ENCODE measurements at regions not wholly inside any gene's neighbourhood (a gene's known extent, or its start where the extent isn't known, plus 50 kb on each side); places are given as distances from the start of the nearest gene placed in this dataset.

DNA sequence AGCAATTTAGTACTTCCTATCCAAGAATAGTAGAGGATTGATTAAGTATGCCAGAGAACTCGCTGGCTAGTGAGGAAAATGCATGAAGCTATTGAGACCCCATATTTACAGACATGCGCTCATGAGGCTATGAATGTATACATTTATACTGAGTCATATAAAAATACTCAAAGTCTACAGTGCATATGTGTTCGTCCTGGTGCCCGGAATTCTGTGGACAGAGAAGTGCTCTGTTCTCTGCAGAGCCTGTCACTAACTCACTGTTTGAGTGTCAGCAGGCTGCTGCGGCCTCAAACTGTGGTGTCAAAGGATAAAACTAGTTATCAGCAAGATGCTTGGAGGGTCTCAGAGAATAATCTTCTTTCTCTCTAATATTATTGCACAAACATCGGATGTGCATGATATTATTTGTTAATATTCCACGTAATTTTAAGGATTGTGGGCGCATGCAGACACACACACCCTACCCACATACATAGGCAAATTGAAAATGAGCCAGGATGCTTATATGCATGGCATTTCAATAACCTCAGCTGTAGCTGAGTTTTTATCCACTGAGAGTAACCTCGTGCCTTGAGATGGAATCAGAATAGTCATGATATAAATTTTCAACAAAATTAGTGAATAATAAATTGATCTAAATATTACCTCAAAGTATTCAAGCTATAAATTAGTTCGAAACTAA, 50.0 kb upstream of the TSC22D2 start:
- Histone ChIP-seq H3K4me3 (no peak overlapping the region), H3K9me3 (no peaks in the 10 kb centered on the region), H3K4me1 (no peaks in the 10 kb centered on the region), H3K36me3 (no peaks in the 10 kb centered on the region), H3K27me3 (no peaks in the 10 kb centered on the region), H3K27ac (no peak overlapping the region)
- TF ChIP-seq, protein P1, sequence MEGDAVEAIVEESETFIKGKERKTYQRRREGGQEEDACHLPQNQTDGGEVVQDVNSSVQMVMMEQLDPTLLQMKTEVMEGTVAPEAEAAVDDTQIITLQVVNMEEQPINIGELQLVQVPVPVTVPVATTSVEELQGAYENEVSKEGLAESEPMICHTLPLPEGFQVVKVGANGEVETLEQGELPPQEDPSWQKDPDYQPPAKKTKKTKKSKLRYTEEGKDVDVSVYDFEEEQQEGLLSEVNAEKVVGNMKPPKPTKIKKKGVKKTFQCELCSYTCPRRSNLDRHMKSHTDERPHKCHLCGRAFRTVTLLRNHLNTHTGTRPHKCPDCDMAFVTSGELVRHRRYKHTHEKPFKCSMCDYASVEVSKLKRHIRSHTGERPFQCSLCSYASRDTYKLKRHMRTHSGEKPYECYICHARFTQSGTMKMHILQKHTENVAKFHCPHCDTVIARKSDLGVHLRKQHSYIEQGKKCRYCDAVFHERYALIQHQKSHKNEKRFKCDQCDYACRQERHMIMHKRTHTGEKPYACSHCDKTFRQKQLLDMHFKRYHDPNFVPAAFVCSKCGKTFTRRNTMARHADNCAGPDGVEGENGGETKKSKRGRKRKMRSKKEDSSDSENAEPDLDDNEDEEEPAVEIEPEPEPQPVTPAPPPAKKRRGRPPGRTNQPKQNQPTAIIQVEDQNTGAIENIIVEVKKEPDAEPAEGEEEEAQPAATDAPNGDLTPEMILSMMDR (IDR thresholded peaks at IDR 0.05) = no peak
- DNase-seq (no peak), ATAC-seq (no peak)
- intact Hi-C loops (cut with DNase I) = no loop called here

DNA sequence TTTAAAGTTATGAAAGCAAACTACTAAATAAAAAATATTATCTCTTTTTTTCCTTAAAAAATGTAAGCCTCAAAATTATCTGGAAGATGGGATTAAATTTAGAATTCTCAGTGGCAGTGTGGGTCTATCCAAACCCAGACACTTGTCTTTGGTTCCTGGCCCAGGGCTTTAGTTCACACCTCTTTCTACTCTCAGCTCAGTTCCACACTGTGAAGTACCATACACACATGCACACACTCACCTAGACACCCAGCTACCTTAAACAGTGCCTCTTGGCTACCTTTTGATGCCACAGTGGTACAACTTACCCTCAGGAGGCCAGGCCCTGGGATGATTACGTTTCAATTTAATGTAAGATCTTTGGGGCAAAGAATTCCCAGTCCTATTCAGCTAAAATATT, 51.0 kb upstream of the TSC22D2 start:
- no peaks in the 10 kb centered on the region for H3K27me3 ChIP-seq
- no peak overlapping the region for H3K27ac ChIP-seq
- intact Hi-C loops (cut with DNase I) = no loop called here
- H3K4me1 ChIP-seq = no peaks in the 10 kb centered on the region
- H3K9me3 ChIP-seq = no peaks in the 10 kb centered on the region
- H3K36me3 ChIP-seq = no peaks in the 10 kb centered on the region
- TF ChIP-seq, protein P1 (IDR thresholded peaks at IDR 0.05) = no peak
- no peak overlapping the region for H3K4me3 ChIP-seq
- DNase-seq (no peak), ATAC-seq (no peak)

DNA sequence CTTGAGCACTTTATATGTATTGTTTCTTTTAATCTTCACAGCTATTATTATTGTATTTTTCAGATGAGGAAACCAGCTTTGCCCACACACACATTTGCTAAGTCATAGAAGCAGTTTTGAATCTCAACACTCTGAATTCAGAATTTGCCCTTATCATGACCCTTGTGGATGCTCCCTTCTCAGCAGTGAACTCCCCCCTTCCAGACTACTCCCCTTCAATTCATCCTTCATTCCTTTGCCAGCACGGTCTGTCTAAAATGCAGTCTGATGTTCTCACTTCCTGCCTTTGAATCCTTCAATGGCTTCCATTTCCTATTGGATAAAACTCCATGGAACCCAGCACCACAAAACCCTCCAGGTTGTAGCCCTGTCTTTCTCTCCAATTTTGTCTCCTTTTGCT, 52.5 kb upstream of the TSC22D2 start:
- no peak for DNase-seq
- no peak for ATAC-seq
- intact Hi-C loops (cut with DNase I) = no loop called here
- H3K36me3 ChIP-seq = no peaks in the 10 kb centered on the region
- H3K9me3 ChIP-seq = no peaks in the 10 kb centered on the region
- H3K27me3 ChIP-seq = no peaks in the 10 kb centered on the region
- H3K27ac ChIP-seq = no peak overlapping the region
- TF ChIP-seq, protein P1 (IDR thresholded peaks at IDR 0.05) = no peak
- no peak overlapping the region for H3K4me3 ChIP-seq
- H3K4me1 ChIP-seq = no peaks in the 10 kb centered on the region

DNA sequence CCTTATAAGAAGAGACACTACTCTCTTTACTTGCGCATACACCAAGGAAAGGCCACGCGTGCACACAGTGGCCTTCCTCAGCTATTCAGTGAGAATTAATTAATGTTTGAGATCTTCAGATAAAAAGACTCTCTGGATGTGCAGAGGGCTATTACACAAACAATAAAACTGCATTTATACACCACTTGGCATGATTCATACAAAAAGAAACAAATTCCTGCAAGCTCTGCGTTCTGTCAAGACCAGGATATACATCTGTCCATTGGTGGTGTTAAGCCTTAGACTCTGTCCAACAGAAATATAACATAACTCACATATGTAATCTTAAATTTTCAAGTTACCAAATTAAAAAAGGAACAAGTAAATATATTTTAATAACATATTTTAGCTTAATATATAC, 55.2 kb upstream of the TSC22D2 start:
- Histone ChIP-seq H3K4me1 (peaks cover 5% of the 10 kb centered on the region), H3K9me3 (no peaks in the 10 kb centered on the region), H3K27ac (no peak overlapping the region), H3K4me3 (no peak overlapping the region), H3K27me3 (no peaks in the 10 kb centered on the region), H3K36me3 (no peaks in the 10 kb centered on the region)
- DNase-seq (no peak), ATAC-seq (no peak)
- TF ChIP-seq, protein P1 (IDR thresholded peaks at IDR 0.05) = no peak
- intact Hi-C loops (cut with DNase I) = no loop called here

GRCh38 chr3:150351398-150351797, 56.7 kb upstream of the TSC22D2 start:
- Histone ChIP-seq H3K27ac (no peak overlapping the region), H3K4me3 (no peak overlapping the region), H3K36me3 (no peaks in the 10 kb centered on the region), H3K27me3 (no peaks in the 10 kb centered on the region), H3K4me1 (peaks cover 5% of the 10 kb centered on the region), H3K9me3 (no peaks in the 10 kb centered on the region)
- intact Hi-C loops (cut with DNase I) = no loop called here
- ATAC-seq = no peak
- TF ChIP-seq, protein P1 (IDR thresholded peaks at IDR 0.05) = no peak
- DNase-seq = no peak

Data from upper lobe of right lung (tissue), 1 donor.